ENCODE measurements at regions not wholly inside any gene's neighbourhood (a gene's known extent, or its start where the extent isn't known, plus 50 kb on each side); places are given as distances from the start of the nearest gene placed in this dataset.
"Not testable (repeated sequence)": the region's sequence is repeated elsewhere in the genome, so short reads cannot be mapped to it uniquely, and the experiment has no call there.

DNA sequence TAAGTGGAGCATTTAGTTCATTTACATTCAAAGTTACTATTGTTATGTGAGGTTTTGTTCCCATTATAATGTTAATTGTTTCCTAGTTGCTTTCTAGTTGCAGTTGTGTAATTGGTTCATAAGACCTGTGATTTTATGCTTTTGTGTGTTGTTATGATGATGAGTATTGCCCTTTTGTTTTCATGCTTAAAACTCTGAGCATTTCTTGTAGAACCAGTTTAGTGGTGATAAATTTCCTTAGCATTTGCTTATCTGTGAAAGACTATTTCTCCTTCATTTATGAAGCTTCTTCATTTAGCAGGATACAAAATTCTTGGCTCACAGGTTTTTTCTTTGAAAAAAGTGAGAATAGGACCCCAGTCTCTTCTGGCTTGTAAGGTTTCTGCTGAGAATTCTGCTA, 274.8 kb upstream of the SPAG17 start:
- no peak for DNase-seq (ENCODE audit: low spot score)

DNA sequence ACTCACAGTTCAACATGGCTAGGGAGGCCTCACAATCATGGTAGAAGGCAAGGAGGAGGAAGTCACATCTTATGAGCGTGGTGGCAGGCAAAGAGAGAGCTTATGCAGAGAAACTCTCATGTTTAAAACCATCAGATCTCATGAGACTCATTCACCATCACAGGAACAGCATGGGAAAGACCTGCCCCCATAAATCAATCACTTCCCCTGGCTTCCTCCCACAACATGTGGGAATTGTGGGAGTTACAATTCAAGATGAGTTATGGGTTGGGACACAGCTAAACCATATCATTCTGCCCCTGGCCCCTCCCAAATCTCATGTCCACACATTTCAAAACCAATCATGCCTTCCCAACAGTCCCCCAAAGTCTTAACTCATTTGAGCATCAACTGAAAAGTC, 268.8 kb upstream of the SPAG17 start:
- not testable (repeated sequence) for DNase-seq (ENCODE audit: low spot score)

DNA sequence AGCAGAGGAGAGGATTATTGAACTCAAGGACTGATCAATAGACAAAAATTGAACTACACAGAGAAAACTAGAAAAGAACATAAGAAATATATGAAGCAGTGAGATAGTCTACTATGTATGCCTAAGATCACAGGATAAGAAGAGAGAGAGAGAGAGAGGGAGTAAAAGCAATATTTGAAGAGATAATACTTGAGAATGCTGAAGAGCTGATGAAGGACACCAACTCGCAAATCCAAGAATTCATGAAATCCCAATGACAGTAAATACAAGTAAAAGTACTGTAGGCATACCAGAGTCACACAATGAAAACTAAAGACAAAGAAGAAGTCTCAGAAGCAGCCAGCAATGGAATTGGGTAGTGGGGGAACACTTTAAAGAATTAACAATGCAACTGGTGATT, 260.1 kb upstream of the SPAG17 start:
- no peak for DNase-seq (ENCODE audit: low spot score)

DNA sequence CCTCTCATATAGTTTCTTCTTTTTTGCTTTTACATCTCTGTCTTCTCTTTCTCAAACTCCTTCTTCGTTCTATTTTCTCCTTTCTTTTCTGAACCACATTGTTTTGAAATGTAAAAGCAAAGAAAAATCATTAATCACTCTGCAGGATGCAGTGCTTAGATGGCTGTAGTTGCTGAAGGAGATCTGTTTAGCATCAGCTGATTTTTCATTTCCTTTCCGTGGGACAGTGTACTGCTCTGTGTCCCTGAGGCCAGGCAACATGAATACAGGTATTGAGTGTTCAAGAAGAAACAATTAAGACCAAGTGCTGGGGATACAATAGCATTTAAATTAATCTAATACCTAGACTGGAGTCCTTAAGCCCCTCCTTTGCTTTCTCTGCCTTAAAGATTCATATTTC, 257.2 kb upstream of the SPAG17 start:
- DNase-seq (ENCODE audit: low spot score), result no peak

DNA sequence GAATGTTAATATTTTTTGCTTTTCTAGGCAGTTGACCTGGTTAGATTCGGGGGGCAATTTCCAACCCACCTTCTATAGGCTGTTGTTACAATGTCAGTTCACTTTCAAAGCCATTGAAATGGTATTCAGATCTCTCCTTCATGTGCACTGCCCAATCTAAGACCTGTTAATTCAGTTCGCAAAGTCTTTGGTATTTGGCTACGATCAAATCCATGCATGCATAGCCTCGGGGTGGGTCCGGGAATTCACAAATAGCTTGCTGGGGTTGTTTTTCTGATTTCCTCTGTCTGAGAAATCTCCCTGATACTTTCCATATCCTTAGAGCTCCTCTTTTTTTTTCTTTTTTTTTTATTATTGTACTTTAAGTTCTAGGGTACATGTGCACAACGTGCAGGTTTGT, 252.6 kb upstream of the SPAG17 start:
- DNase-seq (ENCODE audit: low spot score), result no peak

DNA sequence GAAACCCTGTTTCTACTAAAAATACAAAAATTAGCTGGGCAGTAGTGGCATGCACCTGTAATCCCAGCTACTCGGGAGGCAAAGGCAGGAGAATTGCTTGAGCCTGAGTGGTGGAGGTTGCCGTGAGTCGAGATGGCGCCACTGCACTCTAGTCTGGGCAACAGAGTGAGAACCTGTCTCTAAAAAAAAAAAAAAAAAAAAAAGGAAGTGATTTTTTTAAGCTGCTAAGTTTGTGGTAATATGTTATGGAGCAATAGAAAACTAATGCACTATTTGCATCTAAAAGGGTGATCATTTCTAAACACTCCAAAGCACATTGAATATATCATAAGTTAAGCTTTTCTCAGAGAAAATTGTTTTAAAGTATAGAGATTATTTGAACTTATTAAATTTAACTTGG, 244.8 kb upstream of the SPAG17 start:
- DNase-seq (ENCODE audit: low spot score), result no peak

DNA sequence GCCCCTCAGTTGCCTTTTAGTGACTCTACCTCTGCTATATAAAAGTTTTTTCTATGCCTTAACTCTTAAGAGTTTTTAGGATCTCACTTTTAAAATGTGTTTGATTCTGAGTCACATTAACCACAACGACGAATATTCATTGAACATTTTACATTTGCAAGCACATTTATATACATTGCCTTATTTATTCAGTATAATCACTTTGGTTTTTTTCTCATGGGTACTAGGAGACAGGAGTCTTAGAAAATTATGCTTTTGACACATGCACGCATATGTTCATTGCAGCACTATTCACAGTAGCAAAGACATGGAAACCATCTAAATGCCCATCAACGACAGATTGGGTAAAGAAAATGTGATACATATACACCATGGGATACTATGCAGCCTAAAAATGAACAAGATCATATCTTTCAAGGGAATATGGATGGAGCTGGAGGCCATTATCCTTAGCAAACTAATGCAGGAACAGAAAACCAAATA, 236.9 kb upstream of the SPAG17 start:
- DNase-seq (ENCODE audit: low spot score), result no peak

DNA sequence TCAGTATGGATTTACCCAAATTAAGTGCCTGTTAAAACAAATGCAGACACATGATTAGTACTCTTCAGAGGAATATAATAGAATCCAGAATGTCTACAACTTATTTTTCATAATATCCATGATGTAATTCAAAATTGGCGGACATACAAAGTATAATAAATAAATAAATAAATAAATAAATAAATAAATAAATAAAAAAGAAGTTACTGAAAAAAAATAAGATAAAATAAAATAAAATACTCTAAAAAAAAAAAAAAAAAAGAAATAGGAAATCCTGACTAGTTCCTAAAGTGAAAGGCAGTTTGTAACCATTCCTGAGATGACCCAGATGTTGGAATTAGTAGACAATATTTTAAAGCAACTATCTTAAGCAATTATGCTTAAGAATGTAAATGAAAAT, 219.0 kb upstream of the SPAG17 start:
- DNase-seq (ENCODE audit: low spot score), result no peak

DNA sequence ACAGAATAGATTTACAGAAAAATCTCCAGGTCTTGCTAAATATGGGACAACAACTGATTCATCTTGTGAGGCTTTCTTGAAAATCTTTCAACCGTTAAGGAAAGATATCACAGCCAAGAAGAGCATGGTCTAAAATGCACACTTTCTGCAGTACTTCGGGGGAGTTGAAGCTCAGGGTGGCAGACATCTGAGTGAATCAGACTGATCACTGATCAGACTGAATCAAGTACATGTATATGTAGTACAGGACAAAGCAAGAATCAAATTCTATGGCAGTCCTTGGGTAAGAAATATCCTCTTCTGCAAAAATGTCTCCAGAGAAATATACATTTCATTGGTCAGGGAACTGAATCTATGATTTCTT, 212.4 kb upstream of the SPAG17 start:
- DNase-seq (ENCODE audit: low spot score), result no peak

DNA sequence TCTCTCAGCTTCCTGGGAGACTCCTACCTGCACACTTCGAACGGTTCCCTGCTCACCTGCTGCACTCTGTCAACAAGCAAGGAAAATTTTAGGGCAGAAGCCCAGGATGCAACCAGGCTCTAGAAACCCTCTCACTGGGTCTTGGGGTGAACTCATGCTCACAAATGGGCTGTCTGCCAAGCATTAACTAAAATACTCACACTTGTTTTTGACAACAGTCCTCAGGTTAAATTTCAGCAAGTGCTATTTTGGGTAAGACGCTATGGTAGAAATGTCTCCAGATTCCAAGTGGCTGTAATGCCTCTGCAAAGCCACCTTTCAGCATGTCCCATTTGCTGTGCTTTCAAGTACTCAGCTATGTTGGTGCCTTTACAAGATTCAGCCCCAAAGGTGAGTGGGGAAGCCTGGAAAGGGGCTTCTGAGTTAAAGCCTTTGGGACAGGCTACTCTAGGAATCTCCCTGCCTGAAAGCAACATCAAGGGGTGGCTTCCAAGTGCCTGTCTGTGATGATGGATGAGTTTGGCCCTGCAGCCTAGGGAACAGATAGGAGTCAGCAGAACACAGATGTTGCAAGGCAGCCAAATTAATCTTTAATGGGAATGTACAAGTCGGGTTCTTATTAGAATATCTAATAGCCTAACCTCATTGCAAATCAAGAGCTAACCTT, 211.9 kb upstream of the SPAG17 start:
- no peak for DNase-seq (ENCODE audit: low spot score)

DNA sequence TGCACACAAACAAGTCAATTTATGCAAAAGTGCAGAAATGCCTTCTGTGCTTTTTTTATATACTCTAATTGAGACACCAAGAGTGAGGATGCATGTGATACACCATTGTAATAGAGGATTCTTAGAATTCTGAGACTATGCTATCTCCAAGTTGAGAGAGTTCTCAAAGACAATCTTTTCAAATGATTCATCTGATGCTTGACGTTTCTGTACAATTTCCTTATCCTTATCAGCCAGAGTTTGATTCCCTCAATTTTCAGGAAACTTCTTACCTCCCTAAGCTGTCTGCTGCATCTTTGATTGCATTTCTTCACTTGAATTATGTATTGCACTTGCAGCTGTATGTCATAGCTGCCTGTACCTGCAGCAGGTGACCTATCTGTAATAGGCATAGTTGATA, 211.3 kb upstream of the SPAG17 start:
- no peak for DNase-seq (ENCODE audit: low spot score)

DNA sequence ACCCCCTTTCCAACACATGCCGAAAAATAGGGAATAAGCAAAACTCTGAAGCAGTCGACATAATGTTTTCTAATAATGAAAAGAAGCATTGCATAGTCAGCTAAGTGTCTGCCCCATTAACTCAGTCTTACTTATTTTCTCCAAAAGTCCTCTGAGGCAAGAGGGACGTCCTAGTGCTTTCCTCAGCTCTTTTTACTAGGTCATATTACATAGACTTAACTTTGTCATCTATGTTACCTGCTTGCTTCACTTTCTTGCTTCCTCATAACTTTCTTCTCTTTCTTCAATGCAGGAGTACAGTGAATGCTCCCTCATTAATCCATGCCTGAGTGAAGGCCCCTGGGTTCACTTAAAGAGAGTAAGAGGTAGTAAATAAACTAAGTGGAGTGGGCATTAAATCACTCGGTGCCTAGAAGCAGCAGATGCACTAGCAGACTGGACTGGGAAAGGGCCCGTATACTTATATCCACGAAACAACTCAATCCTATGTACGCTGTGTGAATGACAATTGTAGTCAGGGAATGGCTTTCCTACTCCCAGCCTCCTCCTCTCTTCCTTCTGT, 210.5 kb upstream of the SPAG17 start:
- DNase-seq (ENCODE audit: low spot score), result no peak

DNA sequence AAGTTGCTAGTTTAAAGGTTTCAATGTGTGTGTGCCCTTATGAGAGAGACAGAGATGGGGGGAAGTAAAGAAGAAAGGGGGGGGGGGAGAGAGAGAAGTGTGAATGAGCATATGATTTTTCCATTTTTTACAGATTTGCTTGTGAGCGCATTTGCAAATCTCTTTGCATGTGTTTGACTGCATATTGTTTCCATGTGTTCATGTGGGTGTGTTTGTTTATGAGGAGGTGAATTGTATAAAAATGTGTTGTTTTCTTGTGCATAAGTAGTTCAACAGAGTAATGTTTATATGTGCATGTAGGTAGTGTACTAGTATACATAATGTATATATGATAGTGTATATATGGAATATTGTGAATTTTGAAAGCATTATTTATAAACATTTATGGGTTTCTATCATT, 205.9 kb upstream of the SPAG17 start:
- no peak for DNase-seq (ENCODE audit: low spot score)

DNA sequence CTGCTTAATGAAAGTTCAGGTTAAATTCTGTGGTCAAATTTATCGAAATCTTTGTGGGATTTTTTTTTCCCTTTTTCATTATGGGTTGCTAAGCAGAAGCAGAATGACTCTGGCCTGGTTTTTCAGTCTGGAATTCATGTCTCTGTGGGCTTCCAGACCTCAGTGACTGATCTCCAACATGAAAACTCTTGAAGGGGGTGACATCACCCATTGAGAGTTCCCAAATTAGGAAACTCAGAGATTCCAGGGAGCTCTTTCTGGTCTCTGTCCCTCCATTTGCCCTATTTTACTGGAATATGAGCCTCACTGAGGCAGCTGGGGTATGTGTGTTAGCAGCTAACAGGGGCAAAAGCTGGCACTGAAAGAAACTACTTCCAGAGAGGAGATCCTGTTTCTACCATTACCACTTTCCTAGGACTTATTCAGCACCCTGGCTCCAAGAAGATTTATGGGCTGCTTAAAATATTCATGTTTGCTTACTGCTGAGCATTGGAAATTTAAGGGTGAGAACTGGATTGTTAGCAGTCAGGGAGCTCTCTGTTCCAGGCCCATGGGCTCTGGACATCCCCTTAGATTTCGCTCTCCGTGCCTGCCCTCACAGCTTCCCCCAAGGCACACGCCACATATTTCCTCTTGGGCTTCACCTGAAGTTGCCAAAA, 203.4 kb upstream of the SPAG17 start:
- DNase-seq (ENCODE audit: low spot score), result no peak

DNA sequence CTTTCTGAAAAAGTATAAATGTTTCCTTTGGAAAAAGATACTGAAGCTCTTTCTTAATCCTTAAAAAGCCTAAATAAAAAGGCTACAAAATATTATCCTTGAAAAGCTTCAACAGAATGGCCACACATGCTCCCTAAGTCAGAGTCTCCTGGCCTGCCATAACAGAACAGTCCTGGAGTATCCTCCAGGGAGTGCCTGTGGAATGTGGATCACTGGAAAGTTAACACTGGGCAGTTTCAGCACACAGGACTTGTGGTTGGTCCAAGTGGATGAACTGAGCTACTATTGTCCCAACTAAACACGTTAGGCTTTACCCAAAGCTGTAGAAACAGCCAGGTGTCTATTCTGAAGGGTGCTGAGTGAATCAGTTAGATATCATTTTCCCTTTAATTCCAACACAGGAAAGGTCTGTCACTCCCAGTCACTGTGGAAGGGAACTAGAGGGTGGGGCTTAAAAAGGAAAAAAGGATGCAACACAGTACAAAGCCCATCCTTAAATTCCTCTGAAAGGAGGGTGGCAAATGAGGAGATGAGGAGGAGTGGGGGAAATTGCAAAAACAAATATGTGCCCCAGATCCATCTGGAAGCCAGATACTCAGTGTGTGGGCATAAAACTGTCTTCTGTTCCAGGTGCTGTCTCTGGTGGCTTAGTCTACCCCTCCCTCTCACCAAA, 196.3 kb upstream of the SPAG17 start:
- DNase-seq (ENCODE audit: low spot score), result peak; percentile 1

DNA sequence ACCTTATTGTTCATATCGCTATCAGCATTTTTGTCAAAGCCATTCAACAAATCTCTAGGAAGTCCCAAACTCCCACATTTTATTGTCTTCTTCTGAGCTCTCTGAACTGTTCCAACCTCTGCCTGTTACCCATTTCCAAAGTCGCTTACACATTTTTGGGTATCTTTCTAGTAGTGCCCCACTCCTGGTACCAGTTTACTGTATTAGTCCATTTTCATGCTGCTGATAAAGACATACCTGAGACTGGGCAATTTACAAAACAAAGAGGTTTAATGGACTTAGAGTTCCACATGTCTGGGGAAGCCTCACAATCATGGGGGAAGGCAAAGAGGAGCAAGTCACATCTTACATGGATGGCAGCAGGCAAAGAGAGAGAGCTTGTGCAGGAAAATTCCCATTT, 192.2 kb upstream of the SPAG17 start:
- DNase-seq (ENCODE audit: low spot score), result not testable (repeated sequence)

DNA sequence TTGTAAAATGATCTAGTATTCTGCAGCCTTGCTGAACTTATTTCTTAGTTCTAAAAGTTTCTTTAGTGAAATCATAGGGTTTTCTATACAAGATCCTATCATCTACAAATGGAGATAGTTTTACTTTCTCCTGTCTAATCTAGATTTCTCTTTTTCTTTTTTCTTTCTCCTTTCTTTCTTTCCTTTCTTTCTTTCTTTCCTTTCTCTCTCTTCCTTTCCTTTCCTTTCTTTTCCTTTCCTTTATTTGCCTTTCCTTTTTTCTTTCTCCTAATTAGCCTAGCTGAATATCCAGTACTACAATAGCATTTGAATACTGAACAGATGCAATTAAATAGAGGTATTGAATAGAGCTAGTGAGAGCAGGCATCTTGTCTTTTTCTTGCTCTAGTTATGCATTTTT, 186.6 kb upstream of the SPAG17 start:
- DNase-seq (ENCODE audit: low spot score), result no peak

DNA sequence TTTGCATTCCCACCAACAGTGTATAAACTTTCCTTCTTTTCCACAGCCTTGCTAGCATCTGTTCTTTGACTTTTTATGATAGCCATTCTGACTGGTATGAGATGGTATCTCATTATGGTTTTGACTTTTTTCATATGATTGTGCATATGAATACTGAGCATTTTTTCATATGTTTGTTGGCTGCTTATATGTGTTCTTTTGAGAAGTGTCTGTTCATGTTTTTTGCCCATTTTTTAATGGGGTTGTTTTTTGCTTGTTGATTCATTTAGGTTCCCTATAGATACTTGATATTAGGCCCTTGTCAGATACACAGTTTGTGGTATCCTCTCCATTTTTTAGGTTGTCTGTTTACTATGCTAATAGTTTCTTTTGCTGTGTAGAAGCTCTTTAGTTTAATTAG, 185.8 kb upstream of the SPAG17 start:
- no peak for DNase-seq (ENCODE audit: low spot score)

DNA sequence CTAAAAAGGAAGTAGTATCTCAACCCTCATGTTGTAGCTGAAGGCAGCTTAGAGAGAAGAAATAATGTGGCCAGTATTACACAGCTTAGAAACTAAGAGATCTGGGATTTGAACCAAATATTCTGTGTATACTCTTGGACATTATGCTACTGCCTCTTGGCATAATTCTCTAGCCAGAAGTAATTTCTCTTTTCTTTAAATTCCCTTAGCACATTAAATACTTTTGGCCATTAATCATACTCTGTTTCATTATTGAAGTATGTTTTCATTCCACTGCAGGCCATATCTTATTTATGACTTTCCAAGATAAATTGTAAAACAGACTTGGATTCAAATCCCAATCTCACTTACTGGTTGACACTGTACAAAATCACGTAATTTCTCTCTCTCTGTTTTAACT, 181.3 kb upstream of the SPAG17 start:
- DNase-seq (ENCODE audit: low spot score), result no peak

DNA sequence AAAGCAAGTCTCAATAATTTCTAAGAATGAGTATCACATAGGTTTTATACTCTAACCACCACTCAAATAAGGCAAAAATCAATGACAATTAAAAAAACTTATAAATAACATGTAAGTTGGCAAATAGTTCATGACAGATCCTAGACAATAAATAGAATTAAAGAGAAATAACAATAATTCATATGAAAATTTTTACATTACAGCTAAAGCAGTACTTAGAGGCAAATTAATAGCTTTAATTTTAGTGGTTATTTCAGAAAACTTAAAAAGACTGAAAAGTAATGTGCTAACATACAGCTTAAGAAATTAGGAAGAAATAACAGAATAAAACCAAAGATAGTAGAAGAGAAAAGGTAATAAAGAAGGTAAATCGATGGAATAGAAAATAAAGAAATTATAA, 179.9 kb upstream of the SPAG17 start:
- no peak for DNase-seq (ENCODE audit: low spot score)

DNA sequence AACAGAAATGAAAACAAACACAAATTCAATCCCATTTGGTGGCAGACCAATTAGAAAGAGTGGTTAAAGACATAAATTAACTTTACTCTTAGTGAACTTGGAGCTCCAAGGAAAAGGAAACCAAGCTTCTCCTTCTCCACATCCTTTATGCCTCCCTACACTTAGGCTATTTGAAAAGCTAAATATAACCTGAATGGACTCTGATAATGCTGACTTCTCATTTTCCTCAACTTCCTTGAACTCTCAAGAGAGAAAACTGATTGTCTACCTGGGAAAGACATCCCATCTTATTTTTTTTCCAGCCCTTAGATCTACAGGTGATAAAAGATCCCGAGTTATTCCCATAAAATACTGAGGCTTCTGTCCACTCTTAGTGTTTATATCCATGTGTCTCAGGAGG, 178.4 kb upstream of the SPAG17 start:
- DNase-seq (ENCODE audit: low spot score), result no peak

DNA sequence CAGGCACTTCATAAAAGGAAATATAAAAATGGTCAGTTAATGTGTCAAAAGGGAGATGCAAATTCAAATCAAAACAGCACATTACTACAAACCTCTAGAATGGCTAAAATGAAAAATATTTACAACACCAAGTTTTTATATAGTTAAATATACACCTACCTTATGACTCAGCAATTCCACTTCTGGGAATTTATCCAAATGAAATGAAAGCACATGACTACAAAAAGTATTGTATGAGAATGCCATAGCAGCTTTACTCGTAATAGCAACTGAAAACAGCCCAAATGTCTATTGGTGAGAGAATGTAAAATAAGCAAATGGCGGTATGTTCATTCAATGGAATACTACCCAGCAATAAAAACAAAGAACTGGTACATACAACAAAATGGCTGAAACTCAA, 175.8 kb upstream of the SPAG17 start:
- no peak for DNase-seq (ENCODE audit: low spot score)

DNA sequence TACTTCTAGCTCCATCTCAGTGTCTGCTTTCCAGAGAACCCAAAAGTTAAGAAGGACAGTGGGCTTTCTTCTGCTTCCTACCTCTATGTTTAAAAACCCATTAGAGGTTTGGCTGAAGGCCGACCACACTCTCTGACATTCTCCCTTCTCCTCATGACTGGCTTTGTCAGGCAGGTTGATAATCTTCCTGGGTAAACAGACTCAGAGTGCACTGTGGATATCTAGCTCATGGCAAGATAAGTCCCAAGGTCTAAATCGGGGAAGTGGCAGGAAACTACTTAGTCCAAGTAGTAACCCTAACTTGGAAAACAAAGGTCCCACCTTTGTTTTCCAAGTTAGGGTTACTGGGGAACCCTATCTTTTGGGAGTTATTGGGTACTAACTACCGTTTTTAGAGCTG, 161.9 kb upstream of the SPAG17 start:
- no peak for DNase-seq (ENCODE audit: low spot score)
